GM12874 (cell line): ENCODE measurements at regions not wholly inside any gene's neighbourhood (a gene's known extent, or its start where the extent isn't known, plus 50 kb on each side); places are given as distances from the start of the nearest gene placed in this dataset.
A peak's percentile ranks its signal among the peaks of the same experiment; 100 is the strongest.

Experiments used
- TF ChIP-seq, protein P1 (sequence below): IDR thresholded peaks from 2 replicates; pipeline ENCODE4 v1.5.1; 2011; ENCODE audit warnings: low read depth, mild to moderate bottlenecking, control low read depth, low read length, moderate library complexity; ENCODE audit not compliant: insufficient read depth

DNA sequence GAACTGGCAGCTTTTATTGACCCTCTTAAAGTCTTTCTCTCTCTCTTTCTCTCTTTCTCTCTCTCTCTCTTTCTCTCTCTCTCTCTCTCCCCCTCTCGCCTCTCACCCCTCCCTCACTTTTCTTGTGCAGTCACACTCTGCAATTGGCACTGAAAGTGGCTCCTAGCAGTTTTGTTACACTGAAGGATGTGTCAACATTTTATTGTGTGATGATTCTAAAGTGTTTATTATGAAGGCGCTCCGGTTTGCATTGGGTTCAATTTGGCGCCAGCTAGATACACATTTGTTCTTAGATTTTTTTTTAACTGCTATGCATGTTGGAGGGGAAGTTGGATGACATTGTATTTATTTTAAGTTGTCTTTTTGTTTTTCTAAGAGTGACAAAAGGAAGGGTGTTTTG, 64.0 kb upstream of the CHRM3 start:
- TF ChIP-seq, protein P1, sequence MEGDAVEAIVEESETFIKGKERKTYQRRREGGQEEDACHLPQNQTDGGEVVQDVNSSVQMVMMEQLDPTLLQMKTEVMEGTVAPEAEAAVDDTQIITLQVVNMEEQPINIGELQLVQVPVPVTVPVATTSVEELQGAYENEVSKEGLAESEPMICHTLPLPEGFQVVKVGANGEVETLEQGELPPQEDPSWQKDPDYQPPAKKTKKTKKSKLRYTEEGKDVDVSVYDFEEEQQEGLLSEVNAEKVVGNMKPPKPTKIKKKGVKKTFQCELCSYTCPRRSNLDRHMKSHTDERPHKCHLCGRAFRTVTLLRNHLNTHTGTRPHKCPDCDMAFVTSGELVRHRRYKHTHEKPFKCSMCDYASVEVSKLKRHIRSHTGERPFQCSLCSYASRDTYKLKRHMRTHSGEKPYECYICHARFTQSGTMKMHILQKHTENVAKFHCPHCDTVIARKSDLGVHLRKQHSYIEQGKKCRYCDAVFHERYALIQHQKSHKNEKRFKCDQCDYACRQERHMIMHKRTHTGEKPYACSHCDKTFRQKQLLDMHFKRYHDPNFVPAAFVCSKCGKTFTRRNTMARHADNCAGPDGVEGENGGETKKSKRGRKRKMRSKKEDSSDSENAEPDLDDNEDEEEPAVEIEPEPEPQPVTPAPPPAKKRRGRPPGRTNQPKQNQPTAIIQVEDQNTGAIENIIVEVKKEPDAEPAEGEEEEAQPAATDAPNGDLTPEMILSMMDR = no peak

DNA sequence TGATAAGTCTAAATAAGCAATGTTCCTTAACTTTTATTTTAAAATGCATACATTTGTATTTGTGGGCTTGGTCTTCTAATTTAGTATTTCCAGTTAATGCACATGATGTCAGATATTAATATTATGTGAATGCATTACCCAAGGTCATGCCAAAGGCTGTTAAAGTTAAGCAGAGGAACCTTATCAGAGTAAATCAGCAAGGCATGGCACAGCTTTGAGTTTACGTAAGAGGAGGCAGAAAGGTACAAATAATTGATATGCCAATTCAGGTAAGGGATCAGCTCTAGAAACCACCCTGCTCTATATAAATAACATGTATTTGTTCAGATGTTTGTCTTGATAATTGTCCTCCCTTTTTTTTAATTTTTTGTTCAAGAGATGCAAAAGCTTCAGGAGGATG, 64.5 kb upstream of the CHRM3 start:
- TF ChIP-seq, protein P1 = no peak

DNA sequence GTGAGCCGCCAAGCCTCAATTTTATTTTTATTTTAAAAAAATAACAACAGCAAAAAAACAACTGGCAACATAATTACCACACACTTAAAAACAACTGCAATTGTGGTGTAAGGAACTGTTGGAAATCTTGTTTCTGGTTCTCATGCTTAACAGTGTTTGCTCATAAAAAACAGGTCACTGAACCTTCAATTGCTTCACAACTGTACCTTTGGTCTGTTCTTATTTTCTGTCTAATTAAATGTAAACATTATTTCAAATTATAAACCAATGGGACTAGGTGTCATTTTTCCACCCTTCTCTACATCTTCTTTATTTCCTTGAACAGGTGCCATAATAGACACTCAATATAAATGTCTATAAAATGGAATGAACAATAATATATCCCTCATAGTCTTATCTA, 68.4 kb upstream of the CHRM3 start:
- TF ChIP-seq, protein P1 = no peak

DNA sequence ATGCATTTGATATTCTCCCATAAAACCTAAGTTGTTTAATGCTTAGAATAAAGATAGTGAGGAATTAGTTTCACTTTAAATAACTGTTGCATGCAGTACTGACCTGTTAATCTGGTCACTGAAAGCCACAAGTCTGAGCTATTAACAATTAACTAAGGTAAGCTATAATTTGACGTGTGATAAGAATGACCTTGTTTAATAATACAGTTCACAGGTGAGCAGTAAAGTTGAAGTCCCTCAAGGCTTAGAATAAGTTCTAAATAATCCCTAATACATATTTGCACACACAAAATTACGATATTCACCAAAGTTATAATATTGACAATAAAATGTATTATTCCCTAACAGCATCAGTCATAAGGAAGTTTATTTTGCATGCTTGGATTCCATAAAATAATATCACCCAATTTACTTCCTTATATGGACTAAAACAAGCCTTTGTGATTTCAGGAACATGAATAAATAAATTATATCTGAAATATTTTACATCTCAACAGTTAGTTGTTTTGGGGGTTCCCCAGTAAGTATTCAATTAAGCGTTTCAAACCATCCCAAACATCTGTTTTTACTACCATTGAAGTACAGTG, 70.6 kb upstream of the CHRM3 start:
- TF ChIP-seq, protein P1 = no peak

DNA sequence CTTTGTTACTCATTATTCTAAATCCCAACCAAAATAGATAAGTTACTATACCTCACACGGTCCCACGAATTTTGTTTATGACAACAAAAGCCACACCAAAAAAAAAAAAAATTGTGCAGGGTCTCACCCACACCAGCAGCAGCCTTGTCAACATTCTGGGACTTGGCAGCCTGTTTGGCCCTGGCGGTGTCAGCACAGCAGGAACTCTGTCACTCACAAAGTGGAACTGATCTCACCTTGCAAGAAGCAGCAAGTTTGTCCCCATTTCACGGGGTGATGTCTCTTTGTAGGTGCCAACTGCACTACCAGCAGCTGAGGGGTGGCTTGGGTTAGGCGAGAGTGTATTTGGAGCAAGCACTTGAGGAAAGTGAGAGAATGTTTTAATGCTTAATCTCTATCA, 75.0 kb upstream of the CHRM3 start:
- TF ChIP-seq, protein P1 = no peak

DNA sequence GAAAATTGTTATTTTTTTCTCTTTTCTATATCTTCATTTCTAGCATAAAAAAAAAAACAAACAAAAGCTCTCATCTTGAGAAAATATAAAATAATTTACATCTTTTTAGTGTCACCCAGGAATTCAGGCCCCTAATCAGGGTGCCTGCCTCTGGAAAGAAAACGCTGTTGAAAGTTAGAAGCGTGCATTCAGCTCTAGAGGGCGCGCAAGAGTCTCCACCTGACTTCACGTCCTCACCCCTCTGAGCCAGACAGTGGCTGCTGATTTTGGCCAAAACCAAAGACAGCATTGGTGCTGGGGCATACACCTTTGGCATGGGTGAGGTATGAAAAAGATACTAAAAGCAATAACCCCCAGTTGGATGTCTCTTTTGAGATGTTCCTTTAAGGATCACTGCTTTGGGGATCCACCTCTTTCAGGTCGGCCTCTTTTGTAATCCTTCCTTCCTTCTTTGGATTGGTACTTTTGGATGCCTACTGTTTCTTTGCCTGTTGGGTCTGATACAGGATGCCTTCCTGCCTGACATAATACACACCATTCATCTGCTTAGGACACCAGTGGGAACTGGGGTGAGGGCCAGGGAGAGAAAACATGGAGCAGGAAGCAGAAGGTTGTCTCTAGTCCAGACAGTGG, 77.6 kb upstream of the CHRM3 start:
- TF ChIP-seq, protein P1 = peak; percentile 45; the same call in 1 of the 2 replicates

DNA sequence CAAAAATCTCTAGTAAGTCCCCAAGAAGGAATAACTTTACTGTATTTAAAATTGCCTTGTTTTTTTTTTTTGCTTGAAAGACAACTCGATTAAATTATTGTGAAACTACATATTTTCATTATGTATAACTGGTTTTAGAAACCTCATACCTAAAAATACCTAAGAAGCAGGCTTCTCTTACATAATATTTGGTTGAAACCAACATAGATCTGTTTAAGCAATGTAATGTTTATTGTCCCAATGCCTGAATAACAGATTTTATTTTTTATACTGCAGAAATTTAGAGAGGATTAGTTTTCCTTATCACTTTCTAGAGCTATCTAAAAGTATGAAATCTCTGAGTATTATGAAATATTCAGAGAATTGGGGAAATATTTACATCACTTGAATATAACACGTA, 78.5 kb upstream of the CHRM3 start:
- TF ChIP-seq, protein P1 = no peak
